GM21737 (cell line): ENCODE measurements at regions not wholly inside any gene's neighbourhood (a gene's known extent, or its start where the extent isn't known, plus 50 kb on each side); places are given as distances from the start of the nearest gene placed in this dataset.
"Not testable (repeated sequence)": the region's sequence is repeated elsewhere in the genome, so short reads cannot be mapped to it uniquely, and the experiment has no call there.

Experiments
- ATAC-seq: cut with Tn5 transposase; IDR thresholded peaks from one replicate; pipeline ENCODE4 v1.9.1; 2021; ENCODE audit warnings: mild to moderate bottlenecking, moderate library complexity; ENCODE audit not compliant: unreplicated experiment

DNA sequence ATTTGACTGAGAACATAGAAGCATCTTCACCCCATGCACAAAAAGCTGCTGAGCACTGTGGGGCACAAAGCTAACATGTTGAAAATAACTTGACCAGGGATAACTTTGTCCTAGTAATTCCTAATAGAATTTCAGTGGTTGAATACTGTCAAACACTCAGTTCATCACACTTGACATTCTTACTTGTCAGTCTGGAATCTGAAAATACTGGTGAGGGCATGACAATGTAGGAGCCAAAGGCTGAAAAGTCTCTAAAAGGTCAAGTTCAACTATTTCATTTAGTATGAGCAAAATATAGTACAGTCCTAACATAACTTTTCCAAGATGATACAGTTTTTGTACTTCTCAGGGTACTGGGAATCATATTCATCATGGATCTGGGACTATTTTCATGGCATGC is 504.4 kb upstream of the LMO3 start:
- ATAC-seq = no peak

DNA sequence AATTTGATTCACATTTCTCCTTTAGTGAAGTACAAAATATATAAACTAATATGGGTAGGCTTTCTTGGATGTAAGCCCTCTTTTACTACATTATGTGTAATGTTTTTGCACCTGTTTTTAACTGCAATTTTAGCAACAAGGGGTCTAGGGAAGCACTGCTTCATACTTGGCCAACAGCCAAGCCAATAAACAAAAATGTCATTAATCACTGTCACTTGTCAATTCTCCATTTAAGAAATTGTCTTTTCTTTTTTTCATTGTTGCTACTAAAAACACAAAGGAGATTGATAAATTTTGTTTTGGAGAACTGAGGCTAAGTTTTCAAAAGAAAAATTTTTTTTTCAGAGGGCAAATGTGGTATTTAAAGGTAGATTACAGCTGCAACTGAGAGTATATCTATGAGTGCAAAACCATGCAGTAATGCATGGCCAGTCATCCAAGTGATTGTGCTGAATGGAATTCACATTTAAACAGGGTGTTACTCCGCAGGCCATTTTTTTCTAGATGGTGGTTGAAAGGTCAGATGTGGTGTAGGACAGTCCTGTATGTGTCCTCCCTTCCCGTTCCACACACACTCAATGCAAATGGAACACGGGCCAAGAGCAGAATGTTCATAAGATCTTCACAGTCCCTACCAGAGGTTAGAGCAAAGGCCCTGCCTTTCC is 503.0 kb upstream of the LMO3 start:
- no peak for ATAC-seq

DNA sequence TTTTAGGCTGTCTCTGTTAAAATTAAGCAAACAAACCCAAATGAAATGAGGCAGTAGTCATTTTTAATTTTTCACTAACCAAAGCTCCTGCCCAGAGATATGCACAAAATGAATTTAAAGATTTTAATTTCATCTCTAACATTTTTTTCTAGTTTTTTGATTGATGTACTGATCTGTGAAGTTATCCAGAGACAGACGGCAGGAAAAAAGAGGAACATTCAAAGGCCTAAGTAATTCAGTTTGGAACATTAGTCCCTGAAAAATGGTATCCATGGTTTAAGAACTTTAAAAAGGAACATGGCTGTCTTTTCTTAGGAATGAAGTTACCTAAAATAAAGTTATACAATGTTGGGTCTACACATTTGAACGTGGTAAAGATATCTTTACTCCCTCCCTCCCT is 498.8 kb upstream of the LMO3 start:
- ATAC-seq = no peak

DNA sequence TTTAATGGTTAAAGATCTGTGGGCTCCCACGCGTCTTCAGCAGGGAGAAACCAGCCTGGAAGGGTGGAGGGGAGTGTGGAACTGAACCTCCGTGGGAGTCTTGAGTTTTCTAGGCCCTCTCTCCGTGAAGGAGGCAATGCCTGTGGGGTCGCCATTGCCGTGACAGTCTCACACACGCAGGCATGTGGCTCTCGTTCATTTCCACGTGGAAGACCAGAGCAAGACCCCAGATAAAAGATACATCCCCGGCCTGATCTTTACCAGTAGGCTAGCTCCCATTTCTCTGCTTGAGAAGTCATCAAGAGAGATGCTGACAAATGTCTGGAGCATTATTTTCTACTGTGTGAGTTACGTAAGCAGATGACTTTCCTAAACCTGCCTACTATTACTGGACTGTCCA is 491.7 kb upstream of the LMO3 start:
- ATAC-seq = no peak

- no peak for ATAC-seq
Measured at GRCh38 chr12:17084831-17085230, 478.9 kb upstream of the LMO3 start.

DNA sequence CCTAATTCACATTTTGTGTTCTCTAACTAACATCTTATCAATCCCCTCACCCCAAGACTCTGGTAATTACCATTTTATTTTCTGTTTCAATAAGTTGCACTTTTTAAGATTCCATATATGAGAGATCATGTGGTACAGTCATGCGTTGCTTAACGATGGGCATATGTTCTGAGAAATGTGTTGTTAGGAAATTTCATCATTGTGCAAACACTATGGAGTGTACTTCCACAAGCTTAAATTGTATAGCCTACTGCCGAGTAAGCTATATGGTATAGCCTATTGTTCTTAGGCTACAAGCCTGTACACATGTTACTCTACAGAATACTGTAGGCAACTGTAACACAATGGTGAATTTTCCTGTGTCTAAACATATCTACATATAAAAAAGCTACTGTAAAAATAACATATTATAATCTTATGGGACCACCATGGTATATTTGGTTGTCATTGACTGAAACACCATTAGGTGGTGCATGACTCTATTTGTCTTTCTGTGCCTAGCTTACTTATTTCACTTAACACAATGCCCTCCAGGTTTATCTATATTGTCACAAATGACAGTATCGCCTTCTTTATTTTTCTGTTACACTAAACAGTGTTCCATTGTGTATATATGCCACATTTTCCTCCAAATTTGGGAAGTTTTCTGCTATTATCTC is 473.4 kb upstream of the LMO3 start:
- no peak for ATAC-seq

- no peak for ATAC-seq
Measured at GRCh38 chr12:17077594-17077993, 471.6 kb upstream of the LMO3 start.

DNA sequence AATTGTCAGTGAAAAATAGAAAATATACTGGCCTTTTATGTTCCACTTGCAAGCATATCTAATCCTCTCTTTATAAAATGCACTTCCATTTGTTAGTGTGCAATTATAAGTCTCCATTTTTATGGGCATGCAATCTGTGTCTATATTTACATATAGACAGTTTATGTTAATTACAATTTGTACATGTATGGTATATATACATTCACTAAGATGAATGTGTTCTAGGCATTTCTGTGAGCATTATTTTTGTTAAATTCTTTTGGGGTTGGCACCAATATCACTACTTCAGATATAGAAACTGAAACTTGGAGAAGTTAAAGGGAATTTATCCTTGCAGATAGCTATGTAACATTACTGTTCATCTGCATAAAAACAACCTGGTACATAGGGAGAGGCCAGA is 470.8 kb upstream of the LMO3 start:
- ATAC-seq = no peak

DNA sequence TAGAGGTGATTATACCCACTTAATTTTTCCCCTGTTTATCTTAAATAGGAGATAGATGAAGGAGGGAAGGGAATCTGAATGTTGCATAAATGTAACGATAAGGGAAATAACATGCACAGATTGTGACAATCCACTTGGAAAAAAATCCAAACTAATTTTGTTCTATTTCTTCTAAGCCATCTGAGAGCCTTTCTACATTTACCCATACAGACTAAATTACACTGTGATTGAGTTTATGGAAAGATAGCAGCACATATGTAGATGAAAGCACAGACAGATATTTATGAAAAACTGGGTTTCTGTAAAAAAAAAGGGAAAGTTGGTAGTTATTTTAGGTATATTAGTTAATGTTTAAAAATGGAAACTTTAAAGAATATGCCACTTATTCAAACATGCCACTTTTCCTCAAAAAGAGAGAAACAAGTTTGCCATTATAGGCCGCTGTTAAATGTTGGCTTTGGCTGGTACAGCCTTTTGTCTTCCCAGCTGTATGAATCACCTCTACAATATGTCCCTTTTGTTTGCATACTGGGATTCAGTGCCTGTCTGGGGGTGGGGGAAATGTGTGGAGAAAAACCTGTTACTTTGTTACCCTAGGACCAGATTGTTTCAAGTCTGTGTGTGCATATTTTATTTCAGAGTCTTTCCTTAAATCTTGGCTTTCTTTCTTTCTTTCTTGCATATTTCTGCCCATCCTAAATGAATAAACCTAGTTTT is 470.2 kb upstream of the LMO3 start:
- ATAC-seq = no peak

DNA sequence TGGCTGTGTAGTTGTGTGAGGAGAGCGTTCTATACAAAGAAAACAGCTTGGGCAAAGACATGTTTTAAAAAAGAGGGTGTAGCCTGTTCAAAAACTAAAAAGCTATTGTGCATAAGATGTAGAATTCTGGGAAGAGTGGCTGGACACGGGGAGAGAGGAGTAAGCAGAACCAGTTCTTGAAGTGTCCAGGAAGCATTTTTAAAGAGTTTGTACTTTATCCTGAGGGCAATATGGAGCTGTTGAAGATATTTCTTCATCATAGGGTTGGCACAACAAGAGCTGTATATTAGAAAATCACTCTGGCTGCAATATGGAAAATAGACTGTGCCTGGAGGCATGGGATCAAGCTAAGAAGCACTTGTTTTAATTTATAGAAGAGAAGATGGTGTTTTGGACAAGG is 458.9 kb upstream of the LMO3 start:
- no peak for ATAC-seq

GRCh38 chr12:17062267-17063036 is 456.5 kb upstream of the LMO3 start:
- ATAC-seq = no peak

DNA sequence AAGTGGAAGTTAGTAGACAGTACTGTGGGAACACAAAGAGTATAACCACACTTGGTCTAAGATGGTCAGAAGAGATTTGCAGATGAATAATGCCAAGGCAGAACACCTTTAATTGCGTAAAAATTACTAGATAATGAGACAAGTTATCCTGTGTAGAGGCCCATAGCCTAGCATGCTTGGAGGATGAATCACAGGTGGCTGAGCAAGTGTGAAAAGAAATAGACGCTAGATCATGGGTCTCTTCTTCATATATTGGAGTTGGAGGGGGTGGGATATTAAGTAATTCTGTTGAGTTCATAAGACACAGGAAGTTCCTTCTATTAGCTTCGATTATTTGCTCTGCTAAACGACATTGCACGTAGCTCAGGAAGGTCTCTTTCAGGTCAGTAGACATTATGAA is 454.3 kb upstream of the LMO3 start:
- ATAC-seq = no peak

- ATAC-seq = no peak
Measured at GRCh38 chr12:17056546-17056945, 450.6 kb upstream of the LMO3 start.

- ATAC-seq = no peak
Measured at GRCh38 chr12:17038923-17039322, 433.0 kb upstream of the LMO3 start.

- no peak for ATAC-seq
Measured at GRCh38 chr12:17035372-17035771, 429.4 kb upstream of the LMO3 start.

DNA sequence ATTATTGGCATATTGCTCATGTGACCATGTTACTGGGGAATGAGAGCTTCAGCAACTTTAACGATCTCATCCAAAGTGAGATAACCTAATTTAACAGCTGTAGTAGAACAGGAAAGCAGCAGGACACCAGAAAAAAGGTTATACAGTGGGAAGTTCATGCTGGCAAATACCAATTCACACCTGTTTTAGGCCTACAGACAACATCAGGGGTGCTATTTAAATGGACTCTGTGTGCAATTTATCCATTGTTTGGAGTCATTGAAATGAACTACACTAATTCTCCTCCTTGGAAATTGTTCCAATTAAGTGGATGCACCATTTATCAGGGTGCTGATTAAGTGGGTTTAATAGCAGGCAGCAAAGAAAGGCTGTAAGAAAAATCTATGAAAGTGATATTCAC is 424.4 kb upstream of the LMO3 start:
- ATAC-seq = no peak

GRCh38 chr12:17028348-17028747 is 422.4 kb upstream of the LMO3 start:
- ATAC-seq = no peak

GRCh38 chr12:17025424-17025823 is 419.5 kb upstream of the LMO3 start:
- not testable (repeated sequence) for ATAC-seq

DNA sequence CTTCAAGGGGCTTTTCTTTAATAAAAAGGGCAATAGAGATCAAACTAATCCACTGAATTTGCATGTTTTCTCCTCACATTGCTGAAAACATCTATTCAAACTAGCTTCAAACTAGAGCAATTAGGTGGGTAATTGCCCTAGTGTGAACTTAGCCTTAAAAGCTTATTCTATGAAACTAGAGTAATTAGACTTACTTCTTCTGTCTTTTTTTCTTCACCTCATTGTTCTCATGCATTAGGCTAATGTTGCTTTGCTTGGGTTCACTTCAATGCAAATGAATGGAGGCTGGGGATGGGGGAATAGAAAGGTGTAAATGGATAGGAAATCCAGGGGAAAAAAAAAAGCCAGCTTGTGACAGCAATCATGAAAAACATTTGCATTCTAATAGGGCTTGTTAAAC is 414.8 kb upstream of the LMO3 start:
- ATAC-seq = no peak

DNA sequence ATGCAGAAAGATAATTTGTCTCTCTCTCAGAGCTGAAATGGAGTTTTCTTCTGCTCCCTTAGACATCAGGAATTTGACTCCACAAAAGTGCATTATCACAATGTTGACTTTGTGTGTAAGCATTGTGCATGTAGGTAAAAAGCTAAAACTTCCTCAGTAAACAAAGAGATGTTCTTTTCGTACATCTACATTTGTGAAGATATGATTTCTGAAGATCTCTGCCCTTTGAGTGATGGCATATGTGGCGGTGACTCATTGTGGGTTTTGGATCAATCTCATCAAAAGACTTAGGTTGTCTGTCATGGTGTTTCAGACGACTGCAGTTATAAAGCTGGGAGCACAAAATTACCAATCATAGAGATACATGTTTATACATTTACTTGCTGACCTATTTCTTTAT is 411.4 kb upstream of the LMO3 start:
- no peak for ATAC-seq

DNA sequence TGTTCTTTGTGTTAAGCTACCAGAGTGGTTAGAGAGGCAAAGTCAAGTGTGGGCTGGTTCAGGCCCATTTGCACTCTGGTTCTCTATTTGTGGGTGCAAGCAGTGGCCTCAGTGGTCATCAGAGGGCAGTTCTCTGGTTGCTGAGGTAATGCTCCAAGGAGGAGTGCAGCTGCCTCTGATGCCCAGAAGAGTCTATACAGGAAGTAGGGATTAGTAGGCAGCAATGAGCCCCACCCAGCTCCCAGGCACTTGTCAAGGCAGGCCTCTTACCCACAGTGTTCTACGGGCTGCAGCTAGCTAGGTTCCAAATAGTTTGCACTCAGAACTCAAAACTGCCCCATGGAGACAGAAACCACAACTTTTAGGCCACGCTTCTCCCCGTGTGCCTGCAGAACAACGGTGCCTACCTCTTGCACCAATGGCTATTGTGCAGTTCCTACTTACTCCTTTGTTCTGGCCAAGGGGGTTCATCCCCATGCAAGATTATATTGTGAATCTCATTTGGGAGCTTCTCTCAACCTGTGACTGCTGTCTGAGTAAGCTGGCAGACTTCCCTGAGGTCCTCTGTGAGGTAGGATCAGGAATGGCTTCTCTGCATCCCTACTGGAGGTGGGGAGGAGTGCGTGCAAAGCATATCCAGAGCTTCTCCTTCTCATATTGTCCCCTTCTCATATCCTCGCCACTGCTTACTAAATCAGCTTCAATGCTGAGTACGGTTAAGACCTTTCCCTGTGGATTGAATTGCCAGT is 410.3 kb upstream of the LMO3 start:
- no peak for ATAC-seq
